KOPT-K1 (cell line): ENCODE measurements at regions not wholly inside any gene's neighbourhood (a gene's known extent, or its start where the extent isn't known, plus 50 kb on each side); places are given as distances from the start of the nearest gene placed in this dataset.
"Not testable (repeated sequence)": the region's sequence is repeated elsewhere in the genome, so short reads cannot be mapped to it uniquely, and the experiment has no call there.

Experiments used
- H3K27ac ChIP-seq: fragments of 200-600 bp; sonication (generic); 2 replicates; pipeline ENCODE4 v1.5.1; 2016; ENCODE audit warnings: antibody characterized with exemption, mild to moderate bottlenecking, low read depth, low read length; ENCODE audit not compliant: poor library complexity, severe bottlenecking
- H3K36me3 ChIP-seq: fragments of 200-600 bp; sonication (generic); 2 replicates; pipeline ENCODE4 v1.5.1; 2017; ENCODE audit warnings: antibody characterized with exemption, mild to moderate bottlenecking, low read length, moderate library complexity; ENCODE audit not compliant: insufficient read depth
- H3K9me3 ChIP-seq: fragments of 200-600 bp; sonication (generic); 2 replicates; pipeline ENCODE4 v1.5.1; 2017; ENCODE audit warnings: antibody characterized with exemption, low read length, mild to moderate bottlenecking; ENCODE audit not compliant: insufficient read depth, poor library complexity, severe bottlenecking

- H3K27ac ChIP-seq: no peak overlapping the region
- H3K36me3 ChIP-seq: no peaks in the 10 kb centered on the region
- no peaks in the 10 kb centered on the region for H3K9me3 ChIP-seq
Measured at GRCh38 chr4:26237916-26238315, 82.9 kb upstream of the RBPJ start.

- no peak overlapping the region for H3K27ac ChIP-seq
- no peaks in the 10 kb centered on the region for H3K9me3 ChIP-seq
- no peaks in the 10 kb centered on the region for H3K36me3 ChIP-seq
Measured at GRCh38 chr4:26238426-26238777, 82.4 kb upstream of the RBPJ start.

- Histone ChIP-seq H3K9me3 (no peaks in the 10 kb centered on the region), H3K27ac (no peak overlapping the region), H3K36me3 (no peaks in the 10 kb centered on the region)
Measured at GRCh38 chr4:26238778-26239679, 81.8 kb upstream of the RBPJ start.

GRCh38 chr4:26239801-26240200, 81.0 kb upstream of the RBPJ start:
- Histone ChIP-seq H3K36me3 (no peaks in the 10 kb centered on the region), H3K27ac (no peak overlapping the region), H3K9me3 (no peaks in the 10 kb centered on the region)

GRCh38 chr4:26241179-26241578, 79.6 kb upstream of the RBPJ start:
- no peaks in the 10 kb centered on the region for H3K9me3 ChIP-seq
- H3K36me3 ChIP-seq: no peaks in the 10 kb centered on the region
- no peak overlapping the region for H3K27ac ChIP-seq

- H3K36me3 ChIP-seq: no peaks in the 10 kb centered on the region
- H3K9me3 ChIP-seq: no peaks in the 10 kb centered on the region
- no peak overlapping the region for H3K27ac ChIP-seq
Measured at GRCh38 chr4:26242451-26242850, 78.4 kb upstream of the RBPJ start.

- H3K36me3 ChIP-seq, H3K27ac ChIP-seq, H3K9me3 ChIP-seq: not testable (repeated sequence)
Measured at GRCh38 chr4:26244138-26244537, 76.7 kb upstream of the RBPJ start.

GRCh38 chr4:26248647-26249046, 72.2 kb upstream of the RBPJ start:
- H3K9me3 ChIP-seq: no peaks in the 10 kb centered on the region
- no peaks in the 10 kb centered on the region for H3K36me3 ChIP-seq
- H3K27ac ChIP-seq: no peak overlapping the region

- Histone ChIP-seq H3K36me3 (no peaks in the 10 kb centered on the region), H3K9me3 (no peaks in the 10 kb centered on the region), H3K27ac (no peak overlapping the region)
Measured at GRCh38 chr4:26252349-26253025, 68.3 kb upstream of the RBPJ start.

GRCh38 chr4:26253968-26254367, 66.8 kb upstream of the RBPJ start:
- Histone ChIP-seq H3K36me3 (no peaks in the 10 kb centered on the region), H3K9me3 (no peaks in the 10 kb centered on the region), H3K27ac (no peak overlapping the region)

- Histone ChIP-seq H3K9me3 (no peaks in the 10 kb centered on the region), H3K27ac (no peak overlapping the region), H3K36me3 (no peaks in the 10 kb centered on the region)
Measured at GRCh38 chr4:26255989-26256388, 64.8 kb upstream of the RBPJ start.

GRCh38 chr4:26257444-26257843, 63.4 kb upstream of the RBPJ start:
- H3K9me3 ChIP-seq, H3K27ac ChIP-seq, H3K36me3 ChIP-seq: not testable (repeated sequence)

- H3K36me3 ChIP-seq: no peaks in the 10 kb centered on the region
- H3K9me3 ChIP-seq: no peaks in the 10 kb centered on the region
- H3K27ac ChIP-seq: no peak overlapping the region
Measured at GRCh38 chr4:26257850-26258249, 63.0 kb upstream of the RBPJ start.

GRCh38 chr4:26260571-26260970, 60.2 kb upstream of the RBPJ start:
- no peaks in the 10 kb centered on the region for H3K36me3 ChIP-seq
- H3K27ac ChIP-seq: no peak overlapping the region
- H3K9me3 ChIP-seq: no peaks in the 10 kb centered on the region

GRCh38 chr4:26261405-26261804, 59.4 kb upstream of the RBPJ start:
- Histone ChIP-seq H3K36me3 (no peaks in the 10 kb centered on the region), H3K9me3 (no peaks in the 10 kb centered on the region), H3K27ac (no peak overlapping the region)

- Histone ChIP-seq H3K36me3 (no peaks in the 10 kb centered on the region), H3K27ac (no peak overlapping the region), H3K9me3 (no peaks in the 10 kb centered on the region)
Measured at GRCh38 chr4:26263165-26263564, 57.6 kb upstream of the RBPJ start.
